Mesothelial cell of epicardium (in vitro differentiated cells): ENCODE measurements at regions not wholly inside any gene's neighbourhood (a gene's known extent, or its start where the extent isn't known, plus 50 kb on each side); places are given as distances from the start of the nearest gene placed in this dataset.

Experiments
- DNase-seq, 2 experiments: peaks; one replicate each; pipeline ENCODE4 v3.0.0; 2021; ENCODE audit warnings: low spot score in 2 of 2; ENCODE audit not compliant: unreplicated experiment in 2 of 2
- H3K27ac Mint-ChIP-seq: 2 replicates; pipeline ENCODE4 v1.8.0; 2021; ENCODE audit warnings: mixed read lengths
- H3K27me3 Mint-ChIP-seq: 2 replicates; pipeline ENCODE4 v1.8.0; 2021; ENCODE audit warnings: low read depth, mixed read lengths
- H3K36me3 Mint-ChIP-seq: 2 replicates; pipeline ENCODE4 v1.8.0; 2021; ENCODE audit warnings: mixed read lengths
- H3K4me1 Mint-ChIP-seq: 2 replicates; pipeline ENCODE4 v1.8.0; 2021; ENCODE audit warnings: mixed read lengths
- H3K4me3 Mint-ChIP-seq: 2 replicates; pipeline ENCODE4 v1.8.0; 2021; ENCODE audit warnings: mild to moderate bottlenecking, moderate library complexity, mixed read lengths
- H3K9me3 Mint-ChIP-seq: 2 replicates; pipeline ENCODE4 v1.8.0; 2021; ENCODE audit warnings: mixed read lengths
- CTCF ChIP-seq: fragments of 200-600 bp; sonication (generic); IDR thresholded peaks from one replicate; pipeline ENCODE4 v1.5.0; 2021; ENCODE audit warnings: antibody characterized with exemption; ENCODE audit not compliant: unreplicated experiment

- no peak overlapping the region for H3K27ac Mint-ChIP-seq
- TF ChIP-seq CTCF, result no peak
- H3K36me3 Mint-ChIP-seq, result peaks cover 7% of the 10 kb centered on the region
- no peak for DNase-seq
- H3K9me3 Mint-ChIP-seq, result peaks cover 43% of the 10 kb centered on the region
- no peak overlapping the region for H3K4me3 Mint-ChIP-seq
- H3K27me3 Mint-ChIP-seq, result no peaks in the 10 kb centered on the region
- H3K4me1 Mint-ChIP-seq, result no peaks in the 10 kb centered on the region
These were observed 147.2 kb downstream of the TRIB2 start for GRCh38 chr2:12863937-12864336.

- no peak for TF ChIP-seq CTCF
- no peak overlapping the region for H3K27ac Mint-ChIP-seq
- H3K4me3 Mint-ChIP-seq, result no peak overlapping the region
- peaks cover 25% of the 10 kb centered on the region for H3K9me3 Mint-ChIP-seq
- DNase-seq, result no peak
- H3K27me3 Mint-ChIP-seq, result no peaks in the 10 kb centered on the region
- H3K36me3 Mint-ChIP-seq, result peaks cover 3% of the 10 kb centered on the region
- H3K4me1 Mint-ChIP-seq, result peaks cover 10% of the 10 kb centered on the region
These were observed 151.0 kb downstream of the TRIB2 start for GRCh38 chr2:12867631-12868287.

DNA sequence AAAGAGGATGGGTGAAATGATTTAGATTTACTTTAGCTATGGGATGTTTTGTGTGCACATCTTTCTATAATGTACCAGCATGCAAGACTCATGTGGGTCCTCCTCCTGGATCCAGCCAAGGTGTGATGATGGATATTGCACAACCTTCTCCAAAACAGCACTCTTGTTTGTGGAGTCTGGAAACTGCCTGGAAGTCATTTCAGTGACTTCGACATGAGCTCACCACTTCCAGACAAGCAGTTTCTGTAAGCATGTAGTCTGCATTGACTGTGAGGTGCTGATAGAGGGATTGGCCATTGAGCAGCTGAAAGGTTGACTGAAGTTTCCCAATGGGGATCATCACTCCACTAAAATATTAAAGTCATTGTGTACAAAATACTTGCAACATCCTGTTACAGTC, 154.0 kb downstream of the TRIB2 start:
- Mint-ChIP-seq H3K36me3 (no peaks in the 10 kb centered on the region), H3K27ac (no peak overlapping the region), H3K27me3 (no peaks in the 10 kb centered on the region), H3K4me3 (no peak overlapping the region), H3K4me1 (peaks cover 14% of the 10 kb centered on the region), H3K9me3 (peaks cover 3% of the 10 kb centered on the region)
- no peak for TF ChIP-seq CTCF
- DNase-seq, result no peak

DNA sequence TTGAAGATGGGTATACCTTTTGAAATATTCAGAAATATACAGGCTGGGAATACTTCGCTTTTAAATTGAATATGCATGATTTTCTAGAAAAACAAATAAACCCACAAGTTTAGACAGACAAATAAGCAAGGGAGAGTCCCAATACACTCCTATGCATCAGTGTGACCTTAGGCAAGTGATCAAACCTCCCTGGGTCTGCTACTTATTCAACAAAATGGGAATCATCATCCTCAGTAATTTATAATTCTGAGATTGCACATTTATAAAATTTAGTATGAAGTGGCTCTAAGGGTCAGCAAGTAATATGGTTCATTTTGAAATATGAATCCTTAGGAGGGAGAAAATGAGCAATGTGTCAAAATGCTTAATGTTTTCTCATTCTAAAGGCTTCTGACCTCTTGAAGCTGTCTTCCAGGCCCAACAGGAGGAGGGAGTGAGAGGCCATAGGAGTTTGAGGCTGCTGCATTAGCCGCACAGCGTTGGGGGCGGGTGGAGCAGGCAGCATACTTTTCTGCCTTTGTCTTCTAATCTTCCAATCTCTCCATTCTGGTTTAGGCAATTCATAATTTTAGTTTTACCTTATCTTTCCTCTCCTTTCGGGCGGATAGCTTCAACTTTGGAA, 155.1 kb downstream of the TRIB2 start:
- TF ChIP-seq CTCF, result no peak
- Mint-ChIP-seq H3K4me1 (peaks cover 14% of the 10 kb centered on the region), H3K9me3 (no peaks in the 10 kb centered on the region), H3K4me3 (no peak overlapping the region), H3K27ac (peak overlapping the region; percentile 83), H3K27me3 (no peaks in the 10 kb centered on the region), H3K36me3 (no peaks in the 10 kb centered on the region)
- DNase-seq, result no peak

DNA sequence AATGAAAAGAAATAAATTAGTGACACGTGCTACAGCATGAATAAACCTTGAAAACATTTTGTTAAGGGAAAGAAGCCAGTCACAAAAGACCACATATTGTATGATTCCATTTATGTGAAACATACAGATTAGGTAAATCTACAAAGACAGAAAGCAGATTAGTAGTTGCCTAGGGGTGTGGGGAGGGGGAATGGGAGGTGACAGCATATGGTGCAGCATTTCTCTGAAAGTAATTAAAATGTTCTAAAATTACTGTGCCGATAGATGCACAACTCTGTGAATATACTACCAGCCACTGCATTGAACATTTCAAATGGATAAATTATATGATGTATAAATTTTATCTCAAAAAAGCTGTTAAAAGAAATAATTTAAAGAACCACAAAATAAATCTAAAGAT, 161.0 kb downstream of the TRIB2 start:
- no peak overlapping the region for H3K27ac Mint-ChIP-seq
- DNase-seq, result no peak
- TF ChIP-seq CTCF, result no peak
- H3K4me3 Mint-ChIP-seq, result no peak overlapping the region
- H3K4me1 Mint-ChIP-seq, result peaks cover 4% of the 10 kb centered on the region
- H3K9me3 Mint-ChIP-seq, result no peaks in the 10 kb centered on the region
- no peaks in the 10 kb centered on the region for H3K27me3 Mint-ChIP-seq
- no peaks in the 10 kb centered on the region for H3K36me3 Mint-ChIP-seq
